Ascending aorta (tissue), 2 donors: ENCODE measurements at regions not wholly inside any gene's neighbourhood (a gene's known extent, or its start where the extent isn't known, plus 50 kb on each side); places are given as distances from the start of the nearest gene placed in this dataset.

Experiments used
- DNase-seq, 2 donors: peaks; one replicate each; pipeline ENCODE4 v3.0.0-alpha.2; 2019; ENCODE audit warnings: low spot score in 2 of 2
- H3K27ac ChIP-seq, 2 donors: fragments of 200-600 bp; sonication (generic); one replicate each; pipeline ENCODE4 v1.5.1; 2016 to 2017; ENCODE audit warnings: mild to moderate bottlenecking in 1 of 2
- H3K27me3 ChIP-seq: fragments of 200-600 bp; sonication (generic); one replicate; pipeline ENCODE4 v1.5.1; 2017
- H3K36me3 ChIP-seq, 2 donors: fragments of 200-600 bp; sonication (generic); one replicate each; pipeline ENCODE4 v1.5.1; 2016
- H3K4me1 ChIP-seq, 2 donors: fragments of 200-600 bp; sonication (generic); one replicate each; pipeline ENCODE4 v1.5.1; 2016 to 2017; ENCODE audit warnings: mild to moderate bottlenecking in 1 of 2
- H3K4me3 ChIP-seq, 2 donors: fragments of 200-600 bp; sonication (generic); one replicate each; pipeline ENCODE4 v1.5.1; 2016 to 2017; ENCODE audit warnings: mild to moderate bottlenecking in 1 of 2
- H3K9me3 ChIP-seq, 2 donors: fragments of 200-600 bp; sonication (generic); one replicate each; pipeline ENCODE4 v1.5.1; 2016
- CTCF ChIP-seq, 3 experiments: fragments of 200-600 bp in 2 of 3; fragments of 450-650 bp in 1 of 3; sonication (generic) in 2 of 3; IDR thresholded peaks; one replicate each; pipeline ENCODE4 v1.5.1; 2016 to 2019; ENCODE audit warnings: antibody characterized with exemption in 3 of 3, mild to moderate bottlenecking in 1 of 3, moderate library complexity in 1 of 3
- intact Hi-C: fragments of 100-400 bp; cut with DNase I; formaldehyde crosslinking; loops from one replicate; pipeline ENCODE4 v1.15.1; 2023

GRCh38 chr22:20646906-20647305 lies 127.0 kb upstream of the SERPIND1 start:
- Histone ChIP-seq H3K4me3 (no peak overlapping the region), H3K36me3 (no peaks in the 10 kb centered on the region), H3K9me3 (no peaks in the 10 kb centered on the region), H3K27me3 (no peaks in the 10 kb centered on the region), H3K4me1 (no peaks in the 10 kb centered on the region), H3K27ac (no peak overlapping the region)
- no peak for DNase-seq
- no peak for TF ChIP-seq CTCF (IDR thresholded peaks at IDR 0.05)
- intact Hi-C loops, result no loop called here

GRCh38 chr22:20647586-20648305 lies 126.2 kb upstream of the SERPIND1 start:
- Histone ChIP-seq H3K27me3 (no peaks in the 10 kb centered on the region), H3K4me3 (no peak overlapping the region), H3K27ac (no peak overlapping the region), H3K36me3 (no peaks in the 10 kb centered on the region), H3K9me3 (no peaks in the 10 kb centered on the region), H3K4me1 (no peaks in the 10 kb centered on the region)
- TF ChIP-seq CTCF (IDR thresholded peaks at IDR 0.05), result no peak
- intact Hi-C loops, result no loop called here
- peak in 1 of 2 donors; percentile 27 for DNase-seq

- no peak for TF ChIP-seq CTCF (IDR thresholded peaks at IDR 0.05)
- DNase-seq, result no peak
- Histone ChIP-seq H3K27me3 (no peaks in the 10 kb centered on the region), H3K36me3 (no peaks in the 10 kb centered on the region), H3K9me3 (no peaks in the 10 kb centered on the region), H3K27ac (no peak overlapping the region), H3K4me3 (no peak overlapping the region), H3K4me1 (no peaks in the 10 kb centered on the region)
- intact Hi-C loops, result no loop called here
Measured at GRCh38 chr22:20648306-20648903, 125.5 kb upstream of the SERPIND1 start.

- no peaks in the 10 kb centered on the region for H3K4me1 ChIP-seq
- no peak overlapping the region for H3K4me3 ChIP-seq
- peak in 1 of 2 donors; percentile 33 for DNase-seq
- TF ChIP-seq CTCF (IDR thresholded peaks at IDR 0.05), result no peak
- intact Hi-C loops, result no loop called here
- H3K9me3 ChIP-seq, result no peaks in the 10 kb centered on the region
- H3K36me3 ChIP-seq, result no peaks in the 10 kb centered on the region
- H3K27ac ChIP-seq, result no peak overlapping the region
- no peaks in the 10 kb centered on the region for H3K27me3 ChIP-seq
Measured at GRCh38 chr22:20650294-20651207, 123.4 kb upstream of the SERPIND1 start.

- DNase-seq, result peak in 1 of 2 donors; percentile 12
- H3K27ac ChIP-seq, result no peak overlapping the region
- no peak overlapping the region for H3K4me3 ChIP-seq
- intact Hi-C loops, result no loop called here
- no peaks in the 10 kb centered on the region for H3K4me1 ChIP-seq
- no peaks in the 10 kb centered on the region for H3K36me3 ChIP-seq
- TF ChIP-seq CTCF (IDR thresholded peaks at IDR 0.05), result no peak
- no peaks in the 10 kb centered on the region for H3K9me3 ChIP-seq
- H3K27me3 ChIP-seq, result no peaks in the 10 kb centered on the region
Measured at GRCh38 chr22:20651286-20651685, 122.6 kb upstream of the SERPIND1 start.
